ENCODE measurements at regions not wholly inside any gene's neighbourhood (a gene's known extent, or its start where the extent isn't known, plus 50 kb on each side); places are given as distances from the start of the nearest gene placed in this dataset.

DNA sequence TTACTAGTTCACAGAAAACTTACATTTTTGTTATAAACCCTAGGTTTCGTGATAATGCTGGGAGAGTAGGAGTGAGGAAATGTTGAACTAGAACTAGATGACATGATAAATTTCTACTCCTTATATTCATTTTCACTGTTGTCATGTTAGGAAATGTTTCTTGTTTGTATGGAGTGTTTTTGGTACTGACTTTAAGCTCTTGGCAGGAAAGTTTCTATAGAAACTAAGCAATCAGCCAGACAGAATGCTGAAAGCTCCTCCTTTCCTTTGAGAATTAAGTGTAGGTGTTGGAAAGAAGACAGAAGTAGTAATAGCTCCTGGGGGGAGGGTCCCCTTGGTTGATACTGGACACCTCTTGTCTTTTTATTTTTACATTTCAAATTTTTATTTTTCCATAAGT lies 309.8 kb downstream of the MAP2K4 start:
- TF ChIP-seq, protein P1, sequence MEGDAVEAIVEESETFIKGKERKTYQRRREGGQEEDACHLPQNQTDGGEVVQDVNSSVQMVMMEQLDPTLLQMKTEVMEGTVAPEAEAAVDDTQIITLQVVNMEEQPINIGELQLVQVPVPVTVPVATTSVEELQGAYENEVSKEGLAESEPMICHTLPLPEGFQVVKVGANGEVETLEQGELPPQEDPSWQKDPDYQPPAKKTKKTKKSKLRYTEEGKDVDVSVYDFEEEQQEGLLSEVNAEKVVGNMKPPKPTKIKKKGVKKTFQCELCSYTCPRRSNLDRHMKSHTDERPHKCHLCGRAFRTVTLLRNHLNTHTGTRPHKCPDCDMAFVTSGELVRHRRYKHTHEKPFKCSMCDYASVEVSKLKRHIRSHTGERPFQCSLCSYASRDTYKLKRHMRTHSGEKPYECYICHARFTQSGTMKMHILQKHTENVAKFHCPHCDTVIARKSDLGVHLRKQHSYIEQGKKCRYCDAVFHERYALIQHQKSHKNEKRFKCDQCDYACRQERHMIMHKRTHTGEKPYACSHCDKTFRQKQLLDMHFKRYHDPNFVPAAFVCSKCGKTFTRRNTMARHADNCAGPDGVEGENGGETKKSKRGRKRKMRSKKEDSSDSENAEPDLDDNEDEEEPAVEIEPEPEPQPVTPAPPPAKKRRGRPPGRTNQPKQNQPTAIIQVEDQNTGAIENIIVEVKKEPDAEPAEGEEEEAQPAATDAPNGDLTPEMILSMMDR (IDR thresholded peaks at IDR 0.05), result no peak
- Mint-ChIP-seq H3K27ac (no peak overlapping the region), H3K36me3 (ENCODE audit: low read depth) (peaks cover 18% of the 10 kb centered on the region), H3K4me3 (no peak overlapping the region), H3K4me1 (ENCODE audit: low read depth) (no peaks in the 10 kb centered on the region), H3K9me3 (peaks cover 34% of the 10 kb centered on the region), H3K27me3 (ENCODE audit: insufficient read depth) (no peaks in the 10 kb centered on the region)
- no peak for DNase-seq

DNA sequence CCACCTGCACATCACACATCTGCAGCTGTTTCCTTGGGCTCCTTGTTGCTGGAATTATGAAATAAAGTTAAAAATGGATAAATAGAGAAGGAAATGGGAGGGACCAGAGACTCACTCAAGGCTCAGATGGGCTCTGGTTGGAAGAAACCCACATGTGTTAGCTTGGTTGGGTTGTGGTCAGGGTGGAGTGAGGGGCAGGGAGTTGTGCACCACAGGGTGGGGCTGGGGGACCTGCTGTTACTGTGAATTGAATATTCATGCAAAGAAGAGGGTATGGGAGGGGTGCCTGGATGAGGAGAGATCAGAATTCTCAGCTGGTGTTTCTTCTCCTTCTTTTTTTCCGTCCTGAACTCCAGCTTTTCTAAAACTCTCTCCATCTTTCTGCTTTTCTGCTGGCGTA lies 320.7 kb downstream of the MAP2K4 start:
- Mint-ChIP-seq H3K4me3 (no peak overlapping the region), H3K9me3 (no peaks in the 10 kb centered on the region), H3K4me1 (ENCODE audit: low read depth) (peaks cover 25% of the 10 kb centered on the region), H3K27me3 (ENCODE audit: insufficient read depth) (peaks cover 16% of the 10 kb centered on the region), H3K27ac (no peak overlapping the region), H3K36me3 (ENCODE audit: low read depth) (no peaks in the 10 kb centered on the region)
- no peak for DNase-seq
- TF ChIP-seq, protein P1 (IDR thresholded peaks at IDR 0.05), result no peak

DNA sequence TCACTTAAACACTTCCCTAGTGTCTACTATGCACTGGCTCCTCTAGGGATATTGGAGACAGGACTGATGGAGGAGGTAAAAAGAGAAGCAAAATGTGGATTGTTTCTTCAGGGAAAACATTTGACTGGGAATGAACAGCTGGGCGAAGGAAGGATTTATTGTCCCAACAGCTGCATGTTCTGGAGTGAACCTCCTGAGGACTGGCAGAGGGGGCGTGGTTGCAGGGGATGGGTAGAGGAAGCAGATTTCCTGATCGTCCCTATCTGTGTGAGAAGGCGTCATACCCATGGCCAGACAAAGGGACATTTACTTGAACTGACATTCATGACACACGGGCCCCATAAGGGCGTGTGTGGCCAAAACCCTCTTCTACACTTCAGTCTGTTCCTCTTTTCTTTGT lies 321.5 kb downstream of the MAP2K4 start:
- TF ChIP-seq, protein P1 (IDR thresholded peaks at IDR 0.05), result no peak

DNA sequence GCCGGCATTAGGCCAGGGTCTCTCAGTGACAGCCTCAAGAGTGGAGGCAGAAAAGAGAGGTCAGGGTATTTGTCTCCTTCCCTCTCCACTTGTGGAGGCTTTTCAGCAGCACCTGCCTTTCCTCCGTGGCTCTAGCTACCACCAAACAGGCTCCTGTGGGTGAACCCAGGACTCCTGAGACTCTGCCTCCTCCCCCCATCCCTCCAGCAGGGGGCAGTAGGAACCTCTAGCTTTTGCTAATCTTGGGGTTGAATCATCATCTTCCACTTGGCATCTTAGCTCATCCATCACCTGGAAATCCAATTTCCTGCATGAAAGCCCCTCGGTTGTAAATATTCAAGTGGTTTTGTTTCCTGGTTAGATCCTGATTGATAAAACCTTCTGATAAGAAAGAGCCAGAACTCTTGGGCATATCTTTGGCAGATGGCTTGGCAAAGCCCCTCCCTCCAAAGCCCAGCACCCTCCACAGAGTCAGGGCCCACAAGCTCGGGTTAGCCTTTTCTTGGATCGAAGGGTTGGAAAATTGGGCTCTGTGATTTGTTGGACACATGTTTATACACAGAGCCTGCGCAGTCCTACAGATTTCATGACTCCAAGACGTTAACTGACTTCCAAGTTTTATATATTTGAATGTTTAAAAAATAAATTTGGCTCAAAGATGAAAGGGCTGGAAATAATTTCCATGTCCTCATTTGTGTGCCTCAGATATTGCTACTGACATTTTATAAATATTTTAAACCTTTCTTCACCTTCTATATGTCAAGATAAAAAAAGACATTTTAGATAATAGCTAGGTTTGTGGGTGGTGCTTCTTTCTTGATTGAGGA lies 322.1 kb downstream of the MAP2K4 start:
- Mint-ChIP-seq H3K27ac (no peak overlapping the region), H3K9me3 (no peaks in the 10 kb centered on the region), H3K27me3 (ENCODE audit: insufficient read depth) (peaks cover 12% of the 10 kb centered on the region; the same call in 1 of the 2 replicates), H3K4me3 (no peak overlapping the region), H3K4me1 (ENCODE audit: low read depth) (peaks cover 17% of the 10 kb centered on the region), H3K36me3 (ENCODE audit: low read depth) (no peaks in the 10 kb centered on the region)
- TF ChIP-seq, protein P1 (IDR thresholded peaks at IDR 0.05), result peak; percentile 83
- no peak for DNase-seq

More for the DNA sequence above, 321.5 kb downstream of the MAP2K4 start:
- DNase-seq, result no peak
- Mint-ChIP-seq H3K4me3 (no peak overlapping the region), H3K27ac (no peak overlapping the region), H3K27me3 (ENCODE audit: insufficient read depth) (peaks cover 14% of the 10 kb centered on the region), H3K9me3 (no peaks in the 10 kb centered on the region), H3K4me1 (ENCODE audit: low read depth) (peaks cover 18% of the 10 kb centered on the region), H3K36me3 (ENCODE audit: low read depth) (no peaks in the 10 kb centered on the region)

DNA sequence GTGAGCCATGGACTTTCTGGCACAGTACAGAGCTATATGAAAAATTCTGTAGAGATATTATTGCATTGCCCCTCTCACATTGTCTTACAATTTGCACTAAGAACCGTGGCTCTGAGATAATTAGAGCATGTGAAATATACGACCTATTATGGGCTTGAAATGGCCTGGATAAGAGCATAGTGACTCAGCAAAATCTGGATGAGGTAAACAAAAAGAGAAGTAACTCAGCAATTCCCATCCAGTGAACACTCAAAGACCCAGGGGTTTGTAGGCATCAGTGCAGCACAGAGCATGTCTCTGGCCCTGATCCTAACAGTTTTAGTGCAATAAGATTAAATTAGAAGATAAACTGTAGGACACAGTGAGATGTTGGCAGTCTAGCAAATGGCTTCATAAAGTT lies 317.2 kb upstream of the MYOCD start:
- Mint-ChIP-seq H3K4me1 (ENCODE audit: low read depth) (peaks cover 19% of the 10 kb centered on the region), H3K27ac (peak overlapping the region; percentile 60), H3K9me3 (no peaks in the 10 kb centered on the region), H3K4me3 (no peak overlapping the region), H3K27me3 (ENCODE audit: insufficient read depth) (0 out of 2 replicates have a peak, but pooled peaks cover 2% of the 10 kb centered on the region), H3K36me3 (ENCODE audit: low read depth) (no peaks in the 10 kb centered on the region)
- DNase-seq, result peak; percentile 24
- TF ChIP-seq, protein P1 (IDR thresholded peaks at IDR 0.05), result no peak
